ENCODE measurements at regions not wholly inside any gene's neighbourhood (a gene's known extent, or its start where the extent isn't known, plus 50 kb on each side); places are given as distances from the start of the nearest gene placed in this dataset.

- TF ChIP-seq CTCF (IDR thresholded peaks at IDR 0.05 in 8 of 11, conservative IDR thresholded peaks at IDR 0.05 in 3 of 11) (no peak), POLR2AphosphoS5 (IDR thresholded peaks at IDR 0.05) (no peak), POLR2A (IDR thresholded peaks at IDR 0.05) (no peak)
Observed at GRCh38 chr18:46261799-46262198, 157.6 kb downstream of the HAUS1 start.

Data from spleen (tissue), 7 donors.